CD4-positive, alpha-beta T cell treated with Interferon gamma for 1 hour (primary cell): ENCODE measurements at regions not wholly inside any gene's neighbourhood (a gene's known extent, or its start where the extent isn't known, plus 50 kb on each side); places are given as distances from the start of the nearest gene placed in this dataset.

Experiments
- DNase-seq: peaks from one replicate; pipeline ENCODE4 v3.0.0-alpha.2; 2020

DNA sequence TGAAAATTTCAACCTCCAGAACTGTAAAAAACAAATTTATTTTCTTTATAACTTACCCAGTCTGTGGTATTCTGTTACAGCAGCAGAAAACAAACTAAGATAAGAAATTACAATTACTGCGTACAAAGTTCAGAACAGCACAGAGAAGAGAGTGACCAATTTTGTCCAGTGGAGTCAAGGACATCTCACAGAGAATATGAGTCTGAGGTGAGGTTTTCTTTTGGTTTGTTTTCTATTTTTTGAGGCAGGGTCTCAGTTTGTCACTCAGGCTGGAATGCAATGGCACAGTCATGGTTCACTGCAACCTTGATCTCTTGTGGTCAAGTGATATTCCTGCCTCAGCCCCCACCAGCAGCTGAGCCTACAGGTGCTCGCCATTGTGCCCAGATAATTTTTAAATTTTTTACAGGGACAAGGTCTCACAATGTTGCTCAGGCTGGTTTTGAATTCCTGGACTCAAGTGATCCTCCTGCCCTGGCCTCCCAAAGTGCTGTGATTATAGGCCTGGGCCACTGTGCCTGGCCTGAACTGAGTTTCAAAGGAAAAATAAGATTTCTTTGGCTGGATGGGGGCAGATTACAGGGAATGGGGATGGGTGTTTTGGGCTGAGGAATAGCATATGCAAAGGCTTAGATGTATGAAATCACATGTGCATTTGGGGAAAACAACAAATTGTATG is 201.1 kb upstream of the USP24 start:
- no peak for DNase-seq

- DNase-seq = no peak
Measured at GRCh38 chr1:55413286-55413685, 198.1 kb upstream of the USP24 start.

GRCh38 chr1:55412060-55412459 is 196.9 kb upstream of the USP24 start:
- no peak for DNase-seq

DNA sequence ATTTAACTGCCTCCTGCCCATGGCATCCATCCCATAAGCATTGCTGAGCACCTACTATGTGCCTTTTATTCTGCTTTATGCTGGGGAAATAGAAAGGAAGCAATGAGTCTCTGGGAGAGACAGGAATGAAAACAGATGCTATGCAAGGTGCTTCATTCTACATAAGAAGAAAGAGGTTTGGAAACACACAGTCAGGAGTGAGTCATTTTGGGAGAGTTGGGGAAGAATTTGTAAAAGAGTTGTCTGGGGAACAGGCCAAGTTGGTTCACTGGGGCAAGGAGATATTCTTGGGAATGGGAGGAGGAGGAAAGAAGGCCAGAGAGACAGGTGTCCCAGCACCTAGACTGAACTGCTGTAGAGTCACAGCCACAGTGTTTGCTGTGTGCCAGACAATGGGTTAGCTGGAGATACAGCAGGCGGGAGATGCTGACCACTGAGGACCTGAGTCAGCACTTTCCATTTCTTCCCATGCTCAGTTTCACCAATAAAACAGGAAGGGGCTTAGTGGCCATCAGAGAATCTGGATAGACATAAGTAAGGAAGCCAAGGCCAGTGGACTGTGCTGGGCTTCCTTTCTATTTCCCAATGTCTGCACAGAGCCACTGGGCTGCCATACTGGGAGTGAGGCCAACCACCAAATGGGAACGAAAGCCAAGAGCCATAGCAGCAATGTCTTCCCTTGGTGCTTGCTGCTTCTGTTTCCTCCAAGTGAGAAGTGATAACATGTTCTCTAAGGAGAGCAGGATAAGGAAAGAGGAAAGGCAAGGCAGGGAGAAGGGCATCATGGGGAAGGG is 187.7 kb upstream of the USP24 start:
- DNase-seq = no peak

DNA sequence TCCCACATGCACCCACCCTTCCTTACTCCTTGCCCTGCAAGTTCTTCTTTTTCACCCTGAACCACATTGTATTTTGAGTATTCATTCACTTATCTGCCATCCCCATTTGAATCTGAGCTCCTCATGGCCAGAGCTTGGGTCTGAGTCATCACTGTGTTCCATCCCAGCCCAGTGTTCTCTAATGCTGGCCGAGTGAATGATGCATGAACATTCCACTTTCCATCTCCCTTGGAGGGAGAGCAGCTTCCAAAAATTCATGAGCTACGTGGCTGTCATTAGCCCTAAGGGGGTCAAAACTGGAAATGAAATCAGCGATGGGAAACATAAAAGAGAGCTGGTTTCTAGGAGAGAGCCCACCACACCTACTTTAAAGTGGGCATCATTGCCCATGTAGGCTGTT is 187.0 kb upstream of the USP24 start:
- no peak for DNase-seq

GRCh38 chr1:55400508-55400907 is 185.3 kb upstream of the USP24 start:
- DNase-seq = no peak

GRCh38 chr1:55399346-55399745 is 184.2 kb upstream of the USP24 start:
- no peak for DNase-seq

DNA sequence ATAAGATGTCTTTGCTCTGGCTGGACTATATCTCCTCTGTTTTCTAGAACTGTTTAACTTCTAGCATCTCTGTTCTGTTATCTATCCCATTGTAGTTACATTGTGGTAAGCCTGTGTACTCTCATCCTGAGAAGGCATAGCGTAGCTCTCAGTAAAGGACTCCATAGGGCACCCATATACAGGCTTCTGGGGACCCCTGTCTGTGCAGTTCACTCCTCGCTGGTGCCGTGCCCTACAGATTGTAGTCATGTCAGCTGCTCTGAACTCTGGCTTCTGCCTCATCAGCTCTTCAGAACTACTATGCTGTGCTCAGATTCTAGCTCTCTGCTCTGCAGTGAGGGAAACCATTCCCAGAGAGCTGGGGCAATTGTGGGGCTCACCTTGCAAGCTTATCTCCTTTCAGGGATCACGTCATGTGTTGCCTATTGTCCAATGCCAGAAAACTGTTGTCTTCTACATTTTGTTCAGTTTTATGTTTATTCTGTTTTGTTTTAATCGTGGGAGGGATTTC is 181.3 kb upstream of the USP24 start:
- no peak for DNase-seq

DNA sequence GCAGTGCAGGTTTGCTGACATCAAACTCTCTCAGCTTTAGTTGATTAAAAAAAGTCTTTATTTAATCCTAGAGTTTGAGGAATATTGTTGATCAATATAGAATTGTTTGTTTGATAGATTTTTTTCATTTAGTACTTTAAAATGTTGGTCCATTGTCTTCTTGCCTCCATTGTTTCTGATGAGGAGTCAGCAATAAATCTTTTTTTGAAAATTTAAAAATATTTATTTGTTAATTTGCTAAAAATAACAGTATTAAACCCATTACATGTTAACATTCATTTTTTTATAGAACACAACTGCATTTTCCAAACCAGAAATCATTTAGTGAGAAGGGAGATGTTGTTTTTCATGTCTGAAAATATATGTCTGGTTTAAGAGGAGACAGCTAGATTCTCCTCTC is 173.8 kb upstream of the USP24 start:
- DNase-seq = no peak

- DNase-seq = no peak
Measured at GRCh38 chr1:55387145-55387544, 172.0 kb upstream of the USP24 start.

DNA sequence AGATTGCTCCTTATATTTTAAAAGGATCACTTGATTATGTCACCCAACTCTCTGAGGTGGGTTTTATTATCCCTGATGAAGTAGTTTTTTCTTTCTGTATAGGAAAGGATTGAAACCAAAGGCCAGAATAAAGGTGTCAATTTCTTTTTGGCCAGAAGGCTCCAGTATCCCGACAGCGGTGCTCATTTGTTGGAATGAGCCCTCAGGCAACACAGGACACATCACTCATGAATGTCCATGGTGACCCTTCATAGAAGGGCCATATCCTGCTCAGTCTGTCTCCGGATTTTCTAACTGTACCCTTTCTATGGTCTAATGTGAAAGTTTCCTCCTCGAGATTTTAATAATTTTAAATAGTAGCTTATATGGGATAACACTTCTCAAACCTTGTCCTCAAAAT is 171.3 kb upstream of the USP24 start:
- no peak for DNase-seq

DNA sequence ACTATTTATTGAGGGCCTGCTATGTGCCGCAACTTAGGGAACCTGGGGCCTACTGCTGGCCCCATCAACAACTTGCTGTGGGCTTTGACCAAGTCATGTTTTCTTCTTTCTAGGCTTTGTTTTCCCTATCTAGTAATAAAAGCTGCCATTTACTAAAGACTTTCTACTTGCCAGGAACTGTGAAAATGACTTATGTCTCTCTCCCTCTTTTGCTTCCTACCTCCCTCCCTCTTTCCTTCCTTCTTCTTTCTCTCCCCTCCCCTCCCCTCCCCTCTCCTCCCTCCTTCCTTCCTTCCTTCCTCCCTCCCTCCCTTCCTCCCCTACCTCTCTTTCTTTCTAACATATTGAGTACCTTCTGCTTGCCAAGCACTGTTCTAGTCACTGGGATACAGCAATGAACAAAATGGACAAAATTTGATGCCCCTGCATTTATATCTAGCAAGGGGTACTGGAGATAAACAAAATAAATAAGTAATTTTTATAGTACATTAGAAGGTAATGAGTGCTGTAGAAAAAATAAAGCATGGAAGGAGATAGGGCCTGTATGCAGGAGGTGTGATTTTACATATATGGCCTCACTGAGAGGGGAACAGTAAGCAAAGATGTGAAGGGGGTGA is 170.3 kb upstream of the USP24 start:
- no peak for DNase-seq

- DNase-seq = no peak
Measured at GRCh38 chr1:55384637-55385036, 169.5 kb upstream of the USP24 start.

GRCh38 chr1:55382806-55383305 is 167.7 kb upstream of the USP24 start:
- DNase-seq = no peak

DNA sequence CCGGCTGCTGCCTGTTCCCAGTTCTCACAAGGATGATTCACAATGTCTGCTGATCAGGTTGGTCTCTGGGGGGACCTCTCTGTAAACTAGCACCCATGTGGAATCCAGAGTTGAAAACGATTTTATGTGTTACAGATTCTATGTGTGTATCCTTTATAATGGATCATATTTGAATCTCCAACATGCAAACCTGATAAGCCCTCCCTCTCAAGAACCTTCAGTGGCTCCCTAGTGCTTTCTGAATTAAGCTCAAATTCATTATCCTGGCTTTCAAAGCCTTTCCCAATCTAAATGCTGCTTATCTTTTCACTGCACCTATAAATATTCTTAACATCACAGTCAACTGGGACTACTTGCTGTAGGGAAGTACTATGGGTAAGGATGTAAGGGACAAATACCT is 166.8 kb upstream of the USP24 start:
- DNase-seq = no peak

- DNase-seq = no peak
Measured at GRCh38 chr1:55381491-55381890, 166.3 kb upstream of the USP24 start.

GRCh38 chr1:55380355-55380970 is 165.3 kb upstream of the USP24 start:
- no peak for DNase-seq

DNA sequence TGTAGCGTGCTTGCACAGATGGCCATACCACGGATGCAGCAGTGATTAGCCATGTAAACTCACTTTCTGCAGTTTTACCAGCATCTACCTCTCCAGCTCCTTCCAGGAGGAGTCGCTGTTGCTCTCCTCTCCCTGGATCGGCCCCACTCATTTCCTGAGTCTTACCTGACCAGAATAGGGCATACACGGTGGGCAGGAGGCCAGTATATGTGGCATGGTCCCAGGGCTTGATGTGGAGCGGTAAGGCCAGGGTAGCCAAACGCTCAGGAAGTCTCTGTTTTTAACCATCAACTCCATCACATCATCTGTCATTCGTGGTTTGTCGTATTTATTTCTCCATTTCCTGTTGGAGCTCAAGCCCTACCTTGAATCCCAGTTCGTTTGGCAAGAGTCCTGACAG is 163.4 kb upstream of the USP24 start:
- DNase-seq = no peak

DNA sequence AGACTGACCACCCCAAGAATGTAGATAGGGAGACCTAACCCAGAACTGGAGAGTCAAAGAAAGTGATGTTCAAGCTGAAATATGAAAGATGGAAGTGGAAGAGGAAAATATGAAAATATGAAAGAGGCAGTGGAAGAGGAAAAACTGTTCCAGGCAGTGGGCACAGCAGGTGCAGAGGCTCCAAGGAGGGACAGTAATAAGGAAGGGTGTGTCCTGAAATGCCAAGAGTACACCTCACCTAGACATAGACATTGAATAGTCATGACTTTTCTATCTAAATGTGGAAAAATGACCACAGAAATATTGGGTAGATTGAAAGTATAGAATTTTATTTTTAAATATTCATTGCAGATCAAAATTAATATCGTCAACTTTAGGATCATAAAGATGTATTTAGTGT is 161.7 kb upstream of the USP24 start:
- no peak for DNase-seq

- DNase-seq = no peak
Measured at GRCh38 chr1:55375617-55376258, 160.6 kb upstream of the USP24 start.

DNA sequence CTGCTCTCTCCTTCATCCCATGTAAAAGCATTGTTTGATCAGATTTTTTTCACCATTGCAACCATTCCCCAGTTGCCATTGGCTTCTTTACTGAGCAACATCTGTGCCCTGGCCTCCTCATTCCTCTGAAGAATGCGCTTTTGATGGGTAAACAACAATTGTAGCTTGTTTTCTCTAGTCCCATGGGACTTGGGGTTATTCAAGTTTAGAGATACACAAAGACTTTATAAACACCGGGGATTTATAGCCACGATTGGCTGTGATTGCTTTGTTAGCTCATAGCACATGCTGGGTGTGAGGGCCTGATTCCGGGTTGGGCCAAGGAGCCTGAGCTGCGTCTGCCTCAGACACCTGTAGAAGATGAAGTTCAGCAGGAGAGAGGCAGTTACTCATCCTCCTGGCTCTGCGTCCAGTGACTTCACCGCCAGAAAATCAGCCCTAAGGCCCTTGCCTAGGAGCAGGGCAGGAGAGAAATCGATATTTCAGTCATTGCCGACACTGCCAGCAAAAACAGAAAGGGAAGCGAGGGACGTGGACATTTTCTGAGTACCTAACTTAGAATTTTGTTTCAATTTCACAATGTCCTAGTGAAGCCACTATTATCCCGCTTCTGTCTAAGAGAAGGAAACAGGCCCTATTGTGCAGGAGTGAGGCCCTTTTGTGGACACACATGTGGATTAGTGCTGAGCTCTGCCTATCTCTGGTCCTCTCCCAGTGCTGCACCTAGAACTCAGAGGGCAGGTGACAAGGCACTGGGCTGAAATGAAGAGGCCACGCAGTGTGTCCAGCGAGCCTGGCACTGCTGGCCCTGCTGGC is 159.8 kb upstream of the USP24 start:
- DNase-seq = no peak

DNA sequence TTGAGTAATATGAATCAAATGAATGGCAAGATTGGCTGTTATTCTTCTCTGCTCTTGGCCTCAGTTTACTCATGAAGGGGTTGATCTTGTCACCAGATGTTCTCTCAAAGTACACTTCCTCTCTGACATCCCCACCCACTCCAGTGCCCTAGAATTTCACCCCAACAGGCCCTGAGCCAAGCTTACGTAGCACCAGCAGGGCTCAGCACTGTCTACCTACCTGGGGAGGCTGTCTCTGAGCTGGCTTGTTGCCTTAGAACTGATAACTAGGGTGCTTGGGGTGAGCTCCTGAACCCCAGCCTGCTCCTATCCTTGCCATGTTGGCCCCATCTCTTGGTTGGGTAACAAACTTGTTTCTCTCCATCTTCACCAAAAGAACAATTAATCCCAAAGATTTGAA is 159.1 kb upstream of the USP24 start:
- no peak for DNase-seq
